NB4 (cell line): ENCODE measurements at regions not wholly inside any gene's neighbourhood (a gene's known extent, or its start where the extent isn't known, plus 50 kb on each side); places are given as distances from the start of the nearest gene placed in this dataset.

ENCODE experiments used
- DNase-seq: peaks from one replicate; pipeline ENCODE4 v3.0.0; 2010; ENCODE audit warnings: low read depth
- H3K4me3 ChIP-seq: one replicate; pipeline ENCODE4 v1.5.1; 2011; ENCODE audit warnings: mild to moderate bottlenecking, low read depth, low read length, moderate library complexity
- CTCF ChIP-seq: IDR thresholded peaks from one replicate; pipeline ENCODE4 v1.5.1; 2012; ENCODE audit warnings: low read depth, low read length
- MAX ChIP-seq: IDR thresholded peaks from 2 replicates; pipeline ENCODE4 v1.6.1; 2011; ENCODE audit warnings: low read depth, low read length
- MYC ChIP-seq: IDR thresholded peaks from 2 replicates; pipeline ENCODE4 v1.6.1; 2011; ENCODE audit warnings: low read depth, low read length
- POLR2A ChIP-seq: IDR thresholded peaks from 2 replicates; pipeline ENCODE4 v1.6.1; 2011; ENCODE audit warnings: mild to moderate bottlenecking; ENCODE audit not compliant: insufficient read length; ENCODE audit errors: extremely low read depth

GRCh38 chr20:52565614-52566013 lies 374.0 kb upstream of the ZFP64 start:
- TF ChIP-seq CTCF: no peak
- no peak for TF ChIP-seq MAX
- no peak for TF ChIP-seq MYC
- no peak for DNase-seq

GRCh38 chr20:52564594-52564993 lies 373.0 kb upstream of the ZFP64 start:
- DNase-seq: no peak
- no peak overlapping the region for H3K4me3 ChIP-seq
- no peak for TF ChIP-seq MYC
- no peak for TF ChIP-seq POLR2A
- TF ChIP-seq MAX: no peak
- no peak for TF ChIP-seq CTCF

More at GRCh38 chr20:52565614-52566013, 374.0 kb upstream of the ZFP64 start:
- no peak overlapping the region for H3K4me3 ChIP-seq

- TF ChIP-seq MAX (no peak), CTCF (no peak), MYC (no peak), POLR2A (no peak)
- DNase-seq: no peak
- H3K4me3 ChIP-seq: no peak overlapping the region
These were observed 360.7 kb upstream of the ZFP64 start for GRCh38 chr20:52552181-52552872.

- H3K4me3 ChIP-seq: no peak overlapping the region
- TF ChIP-seq MAX: no peak
These were observed 350.6 kb upstream of the ZFP64 start for GRCh38 chr20:52542131-52542530.

GRCh38 chr20:52540509-52540908 lies 348.9 kb upstream of the ZFP64 start:
- no peak overlapping the region for H3K4me3 ChIP-seq
- DNase-seq: no peak
- TF ChIP-seq CTCF (no peak), POLR2A (no peak), MYC (no peak), MAX (no peak)

More at GRCh38 chr20:52542131-52542530, 350.6 kb upstream of the ZFP64 start:
- no peak for DNase-seq

GRCh38 chr20:52539891-52540290 lies 348.3 kb upstream of the ZFP64 start:
- peak; percentile 25 for DNase-seq
- TF ChIP-seq CTCF (peak; percentile 25), POLR2A (no peak)
- H3K4me3 ChIP-seq: no peak overlapping the region
